Forelimb muscle (tissue), 1 donor: ENCODE measurements at regions not wholly inside any gene's neighbourhood (a gene's known extent, or its start where the extent isn't known, plus 50 kb on each side); places are given as distances from the start of the nearest gene placed in this dataset.

ENCODE experiments used
- DNase-seq: peaks from one replicate; pipeline ENCODE4 v3.0.0-alpha.2; 2013; ENCODE audit warnings: low read depth

DNA sequence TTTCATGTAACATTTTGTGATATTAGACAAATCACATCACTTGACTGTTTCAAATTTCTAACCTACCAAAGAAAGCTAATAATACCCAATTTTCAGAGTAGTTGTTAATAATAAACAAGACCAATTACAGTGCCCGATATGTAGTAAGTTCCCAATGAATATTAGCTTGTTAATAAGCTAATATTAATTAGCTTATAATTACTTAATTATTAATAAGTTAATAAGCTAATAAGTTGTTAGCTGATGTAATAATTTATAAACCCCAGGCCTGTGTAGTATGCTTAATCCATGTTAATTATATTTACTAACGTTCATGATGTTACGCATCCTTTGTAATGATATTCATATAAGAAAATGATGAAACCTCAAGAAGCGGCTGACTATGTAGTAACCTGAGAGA is 643.8 kb upstream of the KIRREL3 start:
- DNase-seq: no peak

DNA sequence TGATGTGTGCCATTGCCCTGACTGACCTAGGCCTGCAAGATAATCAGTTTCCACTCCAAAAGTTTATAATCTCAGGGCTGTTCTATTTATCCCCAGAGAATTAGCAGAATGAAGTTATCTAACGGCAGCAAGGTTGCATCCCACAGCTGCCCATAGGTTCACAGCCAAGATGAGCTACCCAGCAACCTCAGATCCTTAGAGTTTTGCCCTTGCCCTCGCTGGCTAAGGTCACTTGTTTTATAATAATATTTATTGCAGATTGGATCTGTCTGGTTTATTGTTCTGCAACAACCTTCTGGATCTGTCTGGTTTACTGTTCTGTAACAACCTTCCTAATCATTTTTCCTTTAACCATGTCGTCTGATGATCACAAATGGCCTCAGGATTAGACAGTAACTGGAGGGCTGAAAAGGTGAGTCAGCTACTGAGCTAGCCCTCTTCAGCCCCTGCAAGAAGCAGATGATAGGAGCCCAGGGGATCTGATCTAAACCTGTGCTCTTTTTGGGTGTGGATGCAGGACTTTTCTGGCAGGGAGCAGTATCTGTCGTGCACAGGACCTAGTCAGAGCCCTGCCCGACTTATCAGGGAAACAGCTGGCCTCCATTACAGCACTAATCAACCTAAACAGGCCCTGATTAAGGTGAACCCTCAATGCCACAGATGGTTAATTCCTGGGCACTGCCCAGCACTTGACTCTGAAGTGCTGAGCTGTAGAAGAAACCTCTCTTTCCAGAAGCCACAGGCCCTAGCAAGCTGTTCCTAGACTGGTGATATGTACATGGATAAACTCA is 642.9 kb upstream of the KIRREL3 start:
- no peak for DNase-seq

DNA sequence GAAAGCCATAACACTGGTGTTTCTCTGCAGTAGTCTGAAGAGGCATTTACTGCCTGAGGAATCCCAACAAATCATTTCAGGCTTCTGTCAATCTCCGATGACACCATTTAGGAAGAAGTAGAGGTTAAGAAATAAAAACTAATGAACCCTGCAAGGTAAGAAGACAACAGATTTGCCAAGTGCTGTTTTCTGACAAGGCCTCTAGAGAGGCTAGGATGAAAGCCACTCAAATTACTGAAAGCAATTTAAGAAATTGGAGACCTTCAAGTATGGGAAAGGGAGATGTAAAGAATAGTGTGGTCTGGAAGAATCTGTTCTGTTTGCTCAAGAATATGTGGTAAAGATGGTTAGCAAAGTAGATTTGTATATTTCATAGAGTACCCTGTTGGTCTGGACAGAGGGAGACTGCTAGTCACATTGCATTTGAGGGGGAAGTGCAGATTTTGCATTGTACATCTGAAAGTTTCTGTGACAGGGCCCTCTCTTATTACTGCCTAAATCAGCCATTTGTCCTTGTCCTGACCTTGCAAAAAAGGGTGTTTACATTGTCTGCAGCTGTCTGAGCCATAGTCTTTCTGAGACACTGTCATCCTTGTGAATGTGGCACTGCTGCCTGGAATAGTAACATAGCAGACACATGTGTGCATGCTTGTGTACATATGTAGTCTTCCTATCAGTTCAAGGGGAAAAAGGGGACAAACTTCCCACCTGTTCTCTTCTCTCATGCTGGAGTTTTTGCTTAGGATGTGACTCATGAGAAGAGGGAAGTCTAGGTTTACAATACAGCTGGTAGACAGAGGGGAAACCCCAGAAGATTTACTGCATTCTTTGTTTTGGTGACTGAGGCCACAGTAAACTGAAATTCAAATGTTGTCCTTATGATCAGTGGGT is 640.2 kb upstream of the KIRREL3 start:
- DNase-seq: no peak

DNA sequence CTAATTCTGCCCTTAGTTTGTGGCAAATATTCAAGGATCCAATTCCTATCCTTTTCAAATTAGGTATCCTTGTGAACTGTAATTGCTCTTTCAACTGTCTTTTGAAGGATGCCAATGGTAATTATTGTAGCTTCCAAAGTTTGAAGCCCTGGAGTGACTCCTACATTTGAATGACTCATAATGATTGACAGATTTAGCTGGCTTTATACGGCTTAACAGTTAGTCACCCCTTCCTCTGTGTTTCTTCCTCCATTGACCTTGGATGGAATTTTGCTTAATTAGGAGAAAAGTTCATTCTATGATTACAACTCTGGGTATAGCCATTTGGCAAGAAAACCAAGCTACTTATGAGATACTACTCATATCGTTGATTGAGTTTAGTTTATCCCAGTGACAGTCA is 639.3 kb upstream of the KIRREL3 start:
- DNase-seq: no peak

DNA sequence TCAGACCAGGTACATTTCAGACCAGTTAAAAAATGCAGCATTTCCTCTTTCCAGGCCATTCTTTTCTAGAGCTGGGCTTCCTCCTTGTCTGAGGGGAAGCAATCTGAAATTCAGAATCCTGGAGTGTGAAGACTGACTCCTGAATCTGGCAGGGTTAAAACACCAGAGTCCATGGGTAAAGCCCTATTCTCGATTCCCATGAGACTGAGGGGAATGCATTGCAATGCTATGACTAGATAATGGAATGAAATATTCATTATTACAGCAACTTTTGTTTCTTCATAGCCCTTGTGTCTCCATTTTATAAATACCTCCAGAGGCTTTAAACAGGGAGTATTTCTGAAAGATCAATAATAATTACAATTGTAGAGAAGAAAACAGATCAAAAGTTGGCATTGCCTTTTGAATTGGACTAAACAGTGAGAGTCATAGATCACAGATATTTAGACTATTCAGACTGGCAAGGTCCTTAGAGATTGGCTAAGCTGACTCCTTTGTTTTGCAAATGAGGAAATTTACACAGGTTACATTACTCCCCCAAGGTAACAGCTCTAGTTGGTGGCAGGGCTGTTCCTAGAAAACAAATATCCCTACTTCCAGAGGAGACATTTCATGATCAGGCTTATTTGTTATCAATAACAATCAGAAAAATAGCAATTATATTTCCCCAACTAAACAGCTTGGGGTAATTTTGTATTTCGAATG is 632.6 kb upstream of the KIRREL3 start:
- no peak for DNase-seq

DNA sequence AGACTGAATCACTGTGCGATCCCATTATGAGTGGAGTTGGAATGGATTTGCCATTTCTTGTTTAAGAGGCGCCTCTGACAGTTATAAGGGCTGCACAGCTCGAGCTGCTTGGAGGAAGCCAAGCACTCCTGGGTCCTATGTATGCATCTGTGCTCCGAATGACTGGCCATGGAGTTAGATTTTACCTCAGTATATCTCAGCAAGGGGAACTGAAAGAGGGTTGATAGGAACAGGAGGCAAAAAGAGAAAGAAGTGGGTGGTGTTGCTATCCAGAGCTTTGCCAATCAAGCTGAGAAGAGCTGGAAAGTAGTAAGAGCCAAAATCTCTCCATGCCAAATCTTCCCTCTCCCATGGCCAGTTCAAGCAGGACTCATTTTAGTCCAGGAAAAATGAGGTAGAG is 632.0 kb upstream of the KIRREL3 start:
- no peak for DNase-seq

DNA sequence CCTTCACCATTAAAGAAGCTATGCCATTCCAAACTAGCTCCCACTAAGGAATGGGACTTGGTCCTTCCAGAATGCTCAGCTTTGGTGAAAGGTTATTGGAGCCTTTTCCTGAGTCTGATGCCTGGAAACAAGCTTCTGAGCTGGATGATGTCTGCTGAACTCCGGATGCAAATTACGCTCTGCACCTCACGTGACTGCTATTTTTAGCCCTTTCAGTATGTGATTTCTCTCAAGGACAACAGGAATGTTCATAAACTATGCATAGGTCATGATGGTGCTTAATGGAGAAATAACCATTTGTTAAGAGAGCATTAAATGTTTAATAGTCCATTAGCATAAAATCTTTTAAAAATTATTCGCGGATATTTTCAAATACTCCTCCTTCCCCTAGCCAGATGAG is 631.4 kb upstream of the KIRREL3 start:
- DNase-seq: no peak

DNA sequence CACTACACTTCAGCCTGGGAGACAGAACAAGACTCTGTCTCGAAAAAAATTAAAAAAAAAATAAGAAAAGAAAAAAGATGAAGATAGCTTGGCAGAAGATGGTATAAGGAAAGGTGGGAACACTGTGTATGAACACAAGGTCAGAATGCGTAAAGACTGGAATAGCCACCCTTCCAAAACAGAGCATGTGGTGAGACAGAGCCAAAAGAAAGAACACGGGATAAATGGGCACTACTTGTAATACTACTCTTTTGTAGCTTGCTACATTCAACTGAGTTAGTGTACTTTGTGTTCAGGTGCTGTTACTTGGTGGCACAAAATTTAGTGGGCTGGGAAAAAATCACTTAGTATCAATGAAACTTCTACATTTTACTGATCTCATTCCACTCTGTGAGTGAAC is 628.6 kb upstream of the KIRREL3 start:
- DNase-seq: no peak

DNA sequence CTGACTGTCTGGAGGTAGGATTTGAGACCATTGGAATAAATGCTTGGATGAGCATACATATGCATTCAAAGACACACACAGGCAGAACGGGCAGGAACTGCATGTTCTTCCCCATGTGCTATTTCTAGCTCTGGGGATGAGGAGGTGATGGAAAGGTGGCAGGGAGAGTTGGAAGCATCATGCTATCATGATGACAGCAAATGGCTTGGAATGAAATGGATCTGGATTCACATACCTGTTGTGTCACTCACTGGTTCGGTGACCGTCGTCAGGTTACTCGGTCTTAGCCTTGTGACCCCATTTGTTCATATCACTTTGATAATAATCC is 627.9 kb upstream of the KIRREL3 start:
- no peak for DNase-seq

DNA sequence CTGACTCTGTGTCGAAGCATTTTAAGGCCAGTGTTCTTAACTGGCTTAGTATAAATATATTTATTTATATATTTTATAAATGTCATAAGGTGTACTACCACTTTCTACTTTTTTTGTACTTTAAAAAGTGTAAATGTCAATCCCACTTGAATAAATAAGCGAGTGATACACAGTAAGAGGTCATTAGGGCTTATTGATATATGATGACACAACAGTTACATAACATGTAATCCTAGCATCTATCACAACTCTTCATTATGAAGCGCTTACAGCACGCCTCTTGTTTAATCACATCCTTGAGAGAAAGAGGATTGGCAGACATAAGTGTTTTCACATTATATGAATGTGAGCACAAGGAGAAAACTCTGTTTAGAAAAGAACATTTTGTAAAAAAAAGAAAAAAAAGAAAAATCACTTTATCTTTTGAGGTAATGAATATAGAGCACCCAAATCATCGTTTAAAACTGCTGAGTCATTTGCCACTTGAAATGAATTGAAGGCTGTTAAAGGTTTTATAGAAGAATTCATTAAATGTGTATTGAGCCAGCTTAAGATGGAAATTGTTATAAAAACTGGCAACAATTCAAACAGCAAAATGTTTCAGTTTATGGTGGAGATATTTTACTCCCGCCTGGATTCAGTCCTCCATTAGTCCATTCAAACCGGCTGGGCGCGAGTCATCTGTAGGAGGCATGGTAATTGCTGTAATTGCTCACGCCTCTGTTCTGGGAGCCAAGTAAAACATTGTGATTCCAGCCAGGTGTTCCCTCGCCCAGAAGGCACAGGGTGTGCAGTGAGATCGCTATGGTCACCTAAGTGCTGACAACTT is 627.3 kb upstream of the KIRREL3 start:
- DNase-seq: no peak

DNA sequence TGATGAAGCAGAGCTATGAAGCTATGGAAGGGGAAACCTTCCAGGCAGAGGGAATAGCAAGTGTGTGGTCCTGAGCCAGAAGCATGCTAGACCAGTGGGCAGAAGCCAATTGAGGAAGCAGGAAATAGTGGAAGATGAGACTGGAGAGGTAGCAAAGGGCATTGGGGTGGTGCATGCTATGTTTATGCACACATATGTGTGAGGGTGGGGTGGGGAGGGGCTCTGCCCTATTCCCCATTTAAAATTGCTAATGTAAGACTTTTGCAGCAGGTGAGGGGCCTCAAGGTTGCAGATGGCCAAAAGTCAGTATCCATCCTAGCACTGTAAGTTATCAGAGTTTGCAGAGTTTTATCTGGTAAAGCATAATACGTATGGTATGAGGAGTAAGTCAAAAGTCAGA is 626.6 kb upstream of the KIRREL3 start:
- no peak for DNase-seq

DNA sequence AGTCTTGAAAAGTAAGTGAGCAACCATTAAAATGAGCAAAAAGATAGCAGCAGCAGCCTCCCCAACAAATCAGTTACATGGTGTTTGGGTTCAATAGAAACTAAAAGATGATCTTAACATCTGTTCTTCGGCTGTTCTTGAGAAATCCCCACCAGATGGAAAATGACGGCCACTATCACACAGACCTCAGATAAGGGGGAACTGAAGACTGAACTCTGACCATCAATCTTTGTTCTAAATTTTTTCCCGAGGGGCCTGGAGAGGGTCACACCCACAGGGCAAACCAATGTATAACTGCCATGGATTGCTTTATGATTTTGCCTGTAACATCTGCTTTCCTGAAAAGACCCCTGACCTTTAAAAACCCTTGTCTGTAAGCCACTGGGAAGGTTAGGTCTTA is 624.8 kb upstream of the KIRREL3 start:
- DNase-seq: no peak

DNA sequence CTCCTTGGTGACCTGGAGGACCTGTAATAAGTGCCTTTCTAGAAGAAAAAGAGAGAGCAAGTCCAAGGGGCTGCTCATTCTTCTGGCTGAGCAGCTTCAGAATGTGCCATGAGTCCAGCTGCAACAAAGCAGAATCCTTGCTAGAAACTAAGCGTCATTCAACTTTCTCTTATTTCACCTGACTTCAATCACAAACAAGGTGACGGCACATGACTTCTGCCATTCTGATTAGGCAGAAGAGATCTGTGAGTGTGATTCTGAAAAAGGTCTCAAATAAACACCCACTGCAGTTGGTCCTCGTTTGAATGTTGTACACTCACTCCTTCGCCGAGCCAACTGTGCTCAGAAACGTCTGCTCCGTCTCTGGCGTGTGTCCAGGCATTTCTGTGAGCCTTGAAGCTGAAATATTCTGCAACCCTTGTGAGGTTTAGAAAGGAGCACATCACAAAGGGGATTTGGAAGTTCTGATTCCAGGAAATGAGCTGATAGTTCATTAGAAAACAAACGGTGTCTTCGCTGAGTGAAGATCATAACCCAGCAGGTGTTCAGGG is 623.8 kb upstream of the KIRREL3 start:
- no peak for DNase-seq

DNA sequence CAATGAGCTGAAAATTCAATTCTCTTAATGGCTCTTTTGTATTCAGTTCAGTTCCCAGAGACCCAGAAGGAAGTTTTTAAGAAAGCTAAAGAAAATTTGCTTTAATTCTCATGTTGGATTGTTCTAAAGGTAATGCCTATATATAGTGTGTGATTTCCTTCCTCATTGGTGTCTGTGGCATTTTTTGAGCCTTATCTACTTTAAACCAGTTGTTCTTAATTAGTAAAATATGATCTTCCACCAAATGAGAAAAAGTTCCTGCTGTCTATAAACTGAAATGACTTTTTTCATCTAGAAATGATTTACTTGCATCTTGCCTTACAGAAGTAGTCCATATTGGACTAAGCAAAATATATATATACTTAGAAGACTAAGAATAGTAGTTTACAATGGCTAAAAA is 622.1 kb upstream of the KIRREL3 start:
- no peak for DNase-seq

DNA sequence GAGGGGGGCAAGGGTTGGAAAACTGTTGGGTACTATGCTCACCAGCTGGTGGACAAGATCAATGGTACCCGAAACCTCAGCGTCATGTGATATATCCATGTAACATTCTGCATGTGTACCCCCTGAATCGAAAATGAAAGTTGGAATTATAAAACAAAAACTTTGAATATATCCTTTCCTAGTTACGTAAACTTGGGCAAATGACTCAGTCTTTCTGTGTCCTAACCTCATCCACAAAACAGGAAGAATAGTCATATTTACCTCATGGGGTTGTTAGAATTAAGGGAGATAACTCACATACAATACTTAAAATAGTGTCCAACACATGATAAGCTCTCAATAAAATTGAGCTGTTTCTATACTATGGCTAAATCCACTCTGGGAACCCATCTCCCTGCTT is 620.1 kb upstream of the KIRREL3 start:
- no peak for DNase-seq

DNA sequence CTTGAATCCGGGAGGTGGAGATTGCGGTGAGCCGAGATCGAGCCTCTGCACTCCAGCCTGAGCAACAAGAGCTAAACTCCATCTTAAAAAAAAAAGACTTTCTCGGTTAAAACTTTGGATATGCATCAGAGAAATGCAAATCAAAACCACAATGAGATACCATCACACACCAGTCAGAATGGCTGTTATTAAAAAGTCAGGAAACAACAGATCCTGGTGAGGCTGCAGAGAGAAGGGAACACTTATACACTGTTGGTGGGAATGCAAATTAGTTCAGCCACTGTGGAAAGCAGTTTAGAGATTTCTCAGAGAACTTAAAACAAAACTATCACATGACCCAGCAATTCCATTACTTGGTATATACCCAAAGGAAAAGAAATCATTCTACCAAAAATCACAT is 619.4 kb upstream of the KIRREL3 start:
- no peak for DNase-seq

DNA sequence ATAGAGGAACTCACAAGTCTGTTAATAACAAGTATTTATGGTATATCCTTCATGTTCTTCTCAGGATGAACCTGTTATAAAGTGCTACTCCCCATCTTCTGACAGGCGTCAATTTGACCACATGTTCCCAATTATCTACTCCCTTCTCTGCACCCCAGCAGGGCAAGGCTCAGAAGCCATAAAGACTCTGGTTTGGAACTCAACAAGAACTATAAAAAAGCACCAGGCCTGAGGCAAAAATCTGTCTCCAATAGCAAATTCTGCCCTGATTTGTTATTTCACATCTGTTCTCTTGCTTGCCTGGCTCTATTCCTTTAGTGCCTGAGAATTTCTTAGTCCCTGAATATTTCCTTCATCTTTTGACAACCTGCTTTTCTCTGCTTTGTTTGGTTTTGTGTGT is 618.2 kb upstream of the KIRREL3 start:
- no peak for DNase-seq

DNA sequence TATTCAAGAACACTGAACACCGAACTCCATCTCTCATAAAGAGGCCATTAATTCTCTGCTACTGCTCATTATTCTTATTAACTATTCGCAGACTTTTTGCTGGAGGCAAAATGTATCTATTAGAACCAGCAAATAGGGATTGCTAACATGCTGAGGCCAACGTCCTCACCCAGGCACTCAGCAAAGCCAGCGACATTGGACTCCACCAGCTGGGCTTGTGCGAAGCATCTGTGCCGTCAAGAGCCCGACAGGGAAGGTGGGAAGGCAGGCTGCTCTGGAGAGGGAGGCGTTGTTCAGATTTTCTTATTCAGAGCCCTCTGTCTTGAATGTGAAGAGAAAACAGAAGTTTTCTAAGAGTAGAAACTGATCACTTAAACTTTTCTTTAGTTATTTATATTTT is 615.6 kb upstream of the KIRREL3 start:
- DNase-seq: no peak

DNA sequence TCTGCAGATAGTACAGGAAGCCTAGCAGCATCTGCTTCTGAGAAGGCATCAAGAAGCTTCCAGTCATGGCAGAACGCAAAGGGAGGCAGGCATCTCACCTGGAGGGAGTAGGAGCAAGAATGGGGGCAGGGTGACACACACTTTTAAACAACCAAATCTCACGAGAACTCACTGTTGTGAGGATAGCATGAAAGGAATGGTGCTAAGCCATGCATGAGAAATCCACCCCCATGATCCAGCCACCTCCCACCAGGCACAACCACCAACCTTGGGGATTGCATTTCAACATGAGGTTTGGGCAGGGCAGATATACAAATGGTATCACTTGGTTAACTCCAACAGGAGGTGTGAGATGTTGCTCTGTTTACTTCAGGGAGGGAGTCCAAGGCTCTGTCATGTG is 612.0 kb upstream of the KIRREL3 start:
- no peak for DNase-seq

DNA sequence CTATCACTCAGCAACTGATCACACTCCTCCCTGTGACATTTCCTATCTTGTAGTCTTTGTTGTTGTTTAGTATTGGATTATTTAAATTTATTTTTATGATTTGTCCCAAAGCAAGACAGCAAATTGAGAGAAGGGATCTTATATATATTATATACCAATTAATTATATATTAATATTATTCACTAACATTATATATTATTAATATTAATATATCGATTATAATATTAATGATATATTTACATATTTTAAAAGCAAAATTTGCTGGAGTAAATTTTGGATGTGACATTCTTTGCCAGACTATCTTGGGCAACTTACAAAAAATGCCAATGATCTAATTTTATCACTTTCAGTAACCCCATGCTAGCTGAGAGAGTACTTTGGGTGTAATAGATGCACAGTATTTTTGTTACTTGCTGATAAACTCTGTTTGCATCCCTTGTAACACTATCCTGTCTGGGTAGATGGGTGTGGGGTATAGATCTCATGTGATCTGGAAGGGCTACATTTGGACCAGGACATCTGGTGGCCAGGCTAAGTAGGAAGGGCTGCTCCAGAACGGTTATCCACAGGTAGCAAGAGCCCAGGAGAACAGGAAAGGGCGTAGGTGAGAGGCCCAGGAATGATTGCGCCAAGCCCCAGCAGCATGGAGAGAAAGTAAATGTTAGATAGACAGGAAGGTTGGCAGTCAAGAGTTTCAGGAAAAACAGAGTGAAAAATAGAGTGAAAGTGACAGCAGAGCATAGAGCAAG is 608.6 kb upstream of the KIRREL3 start:
- DNase-seq: no peak
